ENCODE measurements at regions not wholly inside any gene's neighbourhood (a gene's known extent, or its start where the extent isn't known, plus 50 kb on each side); places are given as distances from the start of the nearest gene placed in this dataset.
A peak's percentile ranks its signal among the peaks of the same experiment; 100 is the strongest.

DNA sequence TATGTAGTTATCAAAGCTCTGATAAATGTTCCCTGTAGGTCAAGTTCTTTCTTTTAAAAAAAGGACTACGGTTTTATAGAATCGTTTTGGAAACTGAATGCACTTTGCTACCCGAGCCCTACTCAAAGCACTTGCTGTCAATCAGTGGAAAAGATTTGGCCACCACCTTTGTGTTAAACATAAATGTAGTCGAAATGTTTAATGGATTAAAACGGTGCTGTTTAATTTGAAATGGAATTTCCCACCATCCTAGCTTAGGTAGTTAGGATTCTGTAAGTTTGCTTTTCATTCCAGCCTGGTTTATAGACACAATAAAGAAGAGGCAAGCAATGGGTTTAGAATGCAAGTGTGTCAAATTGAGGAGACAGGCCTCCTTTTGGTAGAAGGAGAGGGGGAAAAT, 69.4 kb upstream of the MMADHC start:
- no peak for DNase-seq (ENCODE audit: low spot score)

DNA sequence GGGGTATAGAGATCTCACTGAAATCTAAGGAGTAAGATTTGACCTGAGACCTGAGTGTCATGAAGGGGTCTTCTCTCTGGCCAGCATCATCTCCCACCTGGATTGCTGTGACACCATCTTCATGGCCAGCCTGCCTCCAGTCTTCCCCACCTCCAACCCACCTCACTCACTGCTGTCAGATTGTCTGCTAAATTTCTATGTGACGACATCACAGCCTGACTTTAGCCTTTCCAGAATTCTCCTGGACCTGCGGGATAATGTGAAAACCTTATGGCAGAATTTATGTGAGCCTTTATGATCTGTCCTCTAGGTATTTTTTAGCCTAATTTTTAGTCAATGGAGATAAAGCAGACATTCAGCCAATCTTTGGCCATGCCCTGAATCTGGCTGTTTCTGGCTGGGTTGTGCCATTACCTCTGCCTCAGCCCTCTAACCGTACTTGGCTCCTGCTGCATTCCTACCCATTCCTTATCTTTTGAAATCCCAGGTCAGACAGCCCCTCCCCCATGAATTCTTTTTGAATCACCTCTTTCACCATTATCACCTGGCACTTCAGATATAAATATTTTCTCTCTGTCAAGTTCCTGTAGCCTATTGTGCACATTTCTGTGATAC, 66.4 kb upstream of the MMADHC start:
- no peak for DNase-seq (ENCODE audit: low spot score)

DNA sequence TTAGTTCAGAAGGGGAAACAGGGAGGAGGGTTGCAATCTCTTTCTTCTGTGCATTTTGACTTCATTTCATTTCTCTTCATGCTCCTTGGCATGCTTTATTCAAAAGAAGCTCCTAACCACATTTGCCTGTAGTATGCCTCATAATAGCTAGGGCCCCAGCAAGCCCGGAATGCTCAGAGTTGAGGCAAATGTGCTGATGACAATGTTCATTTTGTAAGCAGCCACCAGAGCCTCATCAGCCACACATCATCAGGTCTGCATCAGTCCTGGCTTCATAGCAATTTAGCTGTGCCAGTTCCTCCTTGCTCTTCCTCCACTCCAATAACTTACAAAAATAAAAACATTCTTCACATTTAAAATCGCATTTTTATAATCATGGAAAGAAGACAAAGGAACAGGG, 65.4 kb upstream of the MMADHC start:
- DNase-seq (ENCODE audit: low spot score): no peak

GRCh38 chr2:149652526-149652925, 65.0 kb upstream of the MMADHC start:
- no peak for DNase-seq (ENCODE audit: low spot score)

- peak; percentile 68 for DNase-seq (ENCODE audit: low spot score)
Observed at GRCh38 chr2:149651229-149651628, 63.7 kb upstream of the MMADHC start.

DNA sequence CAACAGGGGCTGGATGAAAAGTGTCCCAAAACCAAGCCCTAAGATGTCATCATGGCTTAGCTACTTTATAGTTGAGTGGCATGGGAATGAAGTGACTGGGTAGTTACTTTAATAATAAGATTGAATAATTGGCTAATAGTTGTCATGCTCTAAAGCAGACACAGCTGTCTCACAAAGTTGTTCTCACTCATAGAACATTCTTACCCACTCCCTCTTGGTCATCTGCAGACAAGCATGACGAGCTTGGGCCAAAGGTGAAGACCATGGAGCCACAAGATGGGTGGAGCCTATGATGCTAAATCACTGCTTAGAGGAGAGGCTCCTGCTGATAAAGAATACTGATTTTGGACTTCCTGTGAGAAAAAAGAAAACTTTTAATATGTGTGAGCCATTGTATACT, 62.4 kb upstream of the MMADHC start:
- no peak for DNase-seq (ENCODE audit: low spot score)

GRCh38 chr2:149648282-149649030, 60.9 kb upstream of the MMADHC start:
- no peak for DNase-seq (ENCODE audit: low spot score)

DNA sequence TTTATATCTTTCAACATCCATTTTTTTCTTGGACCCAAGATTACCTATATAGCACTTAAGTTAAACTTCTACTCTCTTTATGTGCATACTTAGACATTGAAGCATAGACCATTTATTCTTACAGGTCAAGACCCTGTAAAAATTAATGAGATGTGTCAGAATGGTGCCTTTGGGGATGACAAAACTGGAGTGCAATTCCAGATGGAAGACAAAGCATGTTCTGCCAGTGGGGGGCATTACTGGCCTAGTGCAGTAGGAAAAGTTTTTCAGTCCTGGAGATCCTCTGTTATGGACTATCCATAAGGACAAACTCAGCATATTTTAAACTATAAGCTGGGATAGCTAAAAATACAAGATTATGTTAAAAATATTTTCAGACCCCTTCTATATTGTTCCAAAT, 57.8 kb upstream of the MMADHC start:
- DNase-seq (ENCODE audit: low spot score): no peak

Measured in HT-29 (cell line).